Gastroesophageal sphincter (tissue), 3 donors: ENCODE measurements at regions not wholly inside any gene's neighbourhood (a gene's known extent, or its start where the extent isn't known, plus 50 kb on each side); places are given as distances from the start of the nearest gene placed in this dataset.

Experiments
- EP300 ChIP-seq: sonication (generic); formaldehyde crosslinking; IDR thresholded peaks from one replicate; pipeline ENCODE4 v1.6.1; 2017; ENCODE audit warnings: antibody characterized with exemption, mild to moderate bottlenecking
- POLR2A ChIP-seq, 2 donors: fragments of 450-650 bp; IDR thresholded peaks; one replicate each; pipeline ENCODE4 v1.6.1; 2017; ENCODE audit warnings: antibody characterized with exemption in 2 of 2, mild to moderate bottlenecking in 2 of 2, moderate library complexity in 1 of 2
- TF ChIP-seq, protein P1 (sequence below), 4 experiments: fragments of 200-600 bp in 2 of 4; fragments of 450-650 bp in 2 of 4; sonication (generic) in 1 of 4; IDR thresholded peaks; one replicate each; pipeline ENCODE4 v1.5.1; 2017 to 2019; ENCODE audit warnings: antibody characterized with exemption in 4 of 4, mild to moderate bottlenecking in 2 of 4, moderate library complexity in 2 of 4

DNA sequence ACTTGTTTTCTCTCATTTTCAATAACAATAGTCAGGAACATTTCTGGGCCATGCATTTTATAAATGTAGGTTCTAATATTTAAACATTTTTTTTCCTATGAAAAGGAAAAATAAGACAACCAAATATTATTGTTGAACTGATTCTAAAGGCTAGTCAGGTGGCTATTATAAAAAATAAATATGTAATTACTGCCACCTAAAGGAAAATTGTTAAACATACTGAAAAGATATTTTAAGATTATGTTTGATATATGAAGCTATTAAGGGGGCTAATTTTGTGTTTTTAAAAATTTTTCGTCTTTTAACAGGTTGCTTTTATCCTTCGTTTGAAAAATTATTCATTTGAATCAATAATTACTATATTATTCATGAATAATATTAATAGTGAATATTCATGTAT lies 62.2 kb upstream of the FDX1 start:
- no peak for TF ChIP-seq EP300
- no peak for TF ChIP-seq POLR2A (IDR thresholded peaks at IDR 0.05)
- TF ChIP-seq, protein P1, sequence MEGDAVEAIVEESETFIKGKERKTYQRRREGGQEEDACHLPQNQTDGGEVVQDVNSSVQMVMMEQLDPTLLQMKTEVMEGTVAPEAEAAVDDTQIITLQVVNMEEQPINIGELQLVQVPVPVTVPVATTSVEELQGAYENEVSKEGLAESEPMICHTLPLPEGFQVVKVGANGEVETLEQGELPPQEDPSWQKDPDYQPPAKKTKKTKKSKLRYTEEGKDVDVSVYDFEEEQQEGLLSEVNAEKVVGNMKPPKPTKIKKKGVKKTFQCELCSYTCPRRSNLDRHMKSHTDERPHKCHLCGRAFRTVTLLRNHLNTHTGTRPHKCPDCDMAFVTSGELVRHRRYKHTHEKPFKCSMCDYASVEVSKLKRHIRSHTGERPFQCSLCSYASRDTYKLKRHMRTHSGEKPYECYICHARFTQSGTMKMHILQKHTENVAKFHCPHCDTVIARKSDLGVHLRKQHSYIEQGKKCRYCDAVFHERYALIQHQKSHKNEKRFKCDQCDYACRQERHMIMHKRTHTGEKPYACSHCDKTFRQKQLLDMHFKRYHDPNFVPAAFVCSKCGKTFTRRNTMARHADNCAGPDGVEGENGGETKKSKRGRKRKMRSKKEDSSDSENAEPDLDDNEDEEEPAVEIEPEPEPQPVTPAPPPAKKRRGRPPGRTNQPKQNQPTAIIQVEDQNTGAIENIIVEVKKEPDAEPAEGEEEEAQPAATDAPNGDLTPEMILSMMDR (IDR thresholded peaks at IDR 0.05), result peak in 2 of 4 experiments; percentile 20 to 30
